ENCODE measurements at regions not wholly inside any gene's neighbourhood (a gene's known extent, or its start where the extent isn't known, plus 50 kb on each side); places are given as distances from the start of the nearest gene placed in this dataset.

DNA sequence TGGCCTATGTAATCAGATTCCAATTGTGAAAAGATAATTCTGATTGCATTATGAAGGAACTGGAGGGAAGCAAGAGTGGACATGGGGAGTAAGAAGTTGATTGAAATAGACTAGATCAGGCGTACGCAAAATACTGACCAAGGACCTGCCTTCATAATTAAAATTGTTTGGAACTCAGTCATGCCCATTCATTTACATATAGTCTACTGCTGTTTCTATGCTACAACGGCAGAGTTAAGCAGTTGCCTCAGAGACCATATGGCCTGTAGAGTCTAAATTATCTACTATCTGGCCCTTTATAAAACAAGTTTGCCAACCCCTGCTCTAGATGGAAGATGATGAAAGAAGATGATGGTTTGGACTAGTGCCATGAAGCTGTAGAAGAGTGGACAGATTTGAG is 170.0 kb upstream of the ARID2 start:
- peaks cover 2% of the 10 kb centered on the region for H3K9me3 Mint-ChIP-seq
- peaks cover 2% of the 10 kb centered on the region for H3K27me3 Mint-ChIP-seq
- POLR2A ChIA-PET: no interaction called here
- CTCF ChIA-PET: no interaction called here
- no peak overlapping the region for H3K4me3 Mint-ChIP-seq
- no peak for DNase-seq
- peaks cover 1% of the 10 kb centered on the region for H3K4me1 Mint-ChIP-seq
- H3K36me3 Mint-ChIP-seq (ENCODE audit: low read depth): no peaks in the 10 kb centered on the region
- no peak overlapping the region for H3K27ac Mint-ChIP-seq

GRCh38 chr12:45560689-45561088 is 168.8 kb upstream of the ARID2 start:
- POLR2A ChIA-PET: interaction anchor here (0.7 kb wide), 1 partner anchor 1755 kb away, joined by 3 read pairs; no protein-coding TSS in a partner anchor
- CTCF ChIA-PET: interaction anchor here (0.6 kb wide), 1 partner anchor 1013 kb away, joined by 3 read pairs; no protein-coding TSS in a partner anchor

GRCh38 chr12:45561488-45561887 is 168.0 kb upstream of the ARID2 start:
- ChIA-PET POLR2A (interaction anchor here (0.7 kb wide), 1 partner anchor 1756 kb away, joined by 3 read pairs; no protein-coding TSS in a partner anchor), CTCF (interaction anchor here (0.6 kb wide), 1 partner anchor 1013 kb away, joined by 3 read pairs; no protein-coding TSS in a partner anchor)
- peaks cover 2% of the 10 kb centered on the region for H3K27me3 Mint-ChIP-seq
- H3K4me1 Mint-ChIP-seq: peaks cover 1% of the 10 kb centered on the region
- no peak for DNase-seq
- H3K27ac Mint-ChIP-seq: no peak overlapping the region
- no peaks in the 10 kb centered on the region for H3K36me3 Mint-ChIP-seq (ENCODE audit: low read depth)
- H3K4me3 Mint-ChIP-seq: no peak overlapping the region
- H3K9me3 Mint-ChIP-seq: peaks cover 2% of the 10 kb centered on the region

More at GRCh38 chr12:45560689-45561088, 168.8 kb upstream of the ARID2 start:
- Mint-ChIP-seq H3K27ac (no peak overlapping the region), H3K27me3 (peaks cover 2% of the 10 kb centered on the region), H3K36me3 (ENCODE audit: low read depth) (no peaks in the 10 kb centered on the region), H3K4me1 (peaks cover 1% of the 10 kb centered on the region), H3K4me3 (no peak overlapping the region), H3K9me3 (peaks cover 2% of the 10 kb centered on the region)
- DNase-seq: no peak

- no peaks in the 10 kb centered on the region for H3K9me3 Mint-ChIP-seq
- no peak for DNase-seq
- CTCF ChIA-PET: interaction anchor here (1.8 kb wide), 1 partner anchor 21 kb away, joined by 4 read pairs; no protein-coding TSS in a partner anchor
- no peak overlapping the region for H3K4me3 Mint-ChIP-seq
- peaks cover 7% of the 10 kb centered on the region for H3K27me3 Mint-ChIP-seq
- H3K36me3 Mint-ChIP-seq (ENCODE audit: low read depth): no peaks in the 10 kb centered on the region
- H3K27ac Mint-ChIP-seq: no peak overlapping the region
- peaks cover 1% of the 10 kb centered on the region for H3K4me1 Mint-ChIP-seq
- POLR2A ChIA-PET: no interaction called here
Observed at GRCh38 chr12:45565590-45565989, 163.9 kb upstream of the ARID2 start.

DNA sequence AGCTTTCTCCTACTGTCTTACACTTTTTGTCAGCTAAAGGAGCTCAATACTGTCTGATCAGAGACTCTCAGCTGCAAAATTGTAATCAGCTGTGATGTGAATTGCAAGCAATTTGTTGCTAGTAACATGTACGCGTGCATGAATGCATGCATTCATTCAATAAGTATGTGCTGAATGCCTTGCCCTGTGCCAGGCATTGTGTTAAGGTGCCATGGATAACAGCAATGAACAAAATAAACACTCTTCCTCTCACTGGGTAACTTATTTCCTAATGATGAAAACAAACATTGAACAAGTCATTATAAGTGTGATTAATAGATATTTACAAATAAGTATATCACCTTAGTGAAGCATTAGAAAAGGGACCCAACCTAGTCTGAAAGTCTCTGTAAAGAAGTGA is 163.2 kb upstream of the ARID2 start:
- Mint-ChIP-seq H3K9me3 (no peaks in the 10 kb centered on the region), H3K27me3 (peaks cover 7% of the 10 kb centered on the region), H3K27ac (no peak overlapping the region), H3K36me3 (ENCODE audit: low read depth) (no peaks in the 10 kb centered on the region), H3K4me1 (peaks cover 1% of the 10 kb centered on the region), H3K4me3 (no peak overlapping the region)
- DNase-seq: no peak
- POLR2A ChIA-PET: no interaction called here
- CTCF ChIA-PET: interaction anchor here (1.8 kb wide), 1 partner anchor 22 kb away, joined by 4 read pairs; no protein-coding TSS in a partner anchor

DNA sequence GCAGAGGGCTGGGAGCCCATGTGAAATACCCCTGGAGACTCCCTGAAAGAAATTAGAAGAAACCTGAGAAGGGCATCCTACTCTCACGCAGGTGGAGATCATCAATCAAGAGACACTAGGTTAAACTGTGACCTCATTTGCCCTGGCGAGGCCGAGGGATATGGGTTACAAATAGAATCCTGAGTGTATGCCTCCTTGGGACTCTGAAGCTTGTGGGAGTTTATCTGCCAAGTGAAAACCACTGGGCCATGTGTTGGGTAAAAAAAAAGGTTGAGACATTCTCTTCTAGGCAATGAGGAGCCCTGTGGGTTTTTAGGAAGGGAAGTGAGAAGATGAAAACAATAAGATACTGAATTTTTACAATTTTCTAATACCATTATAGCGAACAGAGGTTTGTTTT is 160.7 kb upstream of the ARID2 start:
- POLR2A ChIA-PET: no interaction called here
- Mint-ChIP-seq H3K27ac (no peak overlapping the region), H3K9me3 (no peaks in the 10 kb centered on the region), H3K4me3 (no peak overlapping the region), H3K27me3 (peaks cover 9% of the 10 kb centered on the region), H3K36me3 (ENCODE audit: low read depth) (no peaks in the 10 kb centered on the region), H3K4me1 (no peaks in the 10 kb centered on the region)
- DNase-seq: no peak
- CTCF ChIA-PET: no interaction called here

DNA sequence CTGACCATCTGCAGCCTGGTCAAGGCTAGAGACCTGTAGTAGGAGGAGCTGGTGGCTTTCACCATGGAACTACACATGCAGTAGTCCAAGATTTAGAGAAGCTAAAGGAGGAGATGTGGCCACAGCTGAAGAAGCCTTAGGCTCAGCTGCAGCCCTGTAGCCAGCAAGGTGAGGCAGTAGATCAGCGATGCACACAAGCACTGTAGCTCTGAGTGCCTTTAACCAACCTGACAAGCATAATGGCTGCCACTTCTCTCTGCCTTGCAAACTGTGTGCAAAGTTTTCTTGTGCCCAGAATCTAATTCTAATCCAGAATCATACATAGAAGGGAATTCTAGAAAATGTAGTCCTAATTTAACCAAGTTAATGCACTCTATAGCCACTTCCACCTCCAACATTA is 159.0 kb upstream of the ARID2 start:
- no peak for DNase-seq
- POLR2A ChIA-PET: no interaction called here
- H3K9me3 Mint-ChIP-seq: no peaks in the 10 kb centered on the region
- no peaks in the 10 kb centered on the region for H3K4me1 Mint-ChIP-seq
- no peak overlapping the region for H3K27ac Mint-ChIP-seq
- CTCF ChIA-PET: no interaction called here
- peaks cover 15% of the 10 kb centered on the region for H3K27me3 Mint-ChIP-seq
- H3K36me3 Mint-ChIP-seq (ENCODE audit: low read depth): no peaks in the 10 kb centered on the region
- H3K4me3 Mint-ChIP-seq: no peak overlapping the region

DNA sequence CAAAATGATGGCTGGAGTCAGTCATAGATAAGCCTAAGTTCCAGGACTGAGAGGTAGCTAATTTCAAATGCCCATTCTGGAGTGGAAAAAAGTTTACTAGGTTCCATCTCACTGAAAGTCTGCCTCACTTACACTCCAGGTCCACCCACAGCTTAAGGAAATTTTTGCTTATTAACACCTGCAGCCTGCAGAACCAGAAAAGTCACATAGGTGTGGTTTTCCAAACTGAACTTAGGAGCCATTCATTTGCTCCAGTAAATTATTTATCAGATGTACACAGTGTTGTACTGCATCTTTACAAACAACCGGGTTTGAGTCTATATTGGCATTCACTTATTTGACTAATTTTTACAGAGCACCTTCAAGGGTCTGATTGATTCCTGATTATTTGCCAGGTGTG is 157.4 kb upstream of the ARID2 start:
- H3K27me3 Mint-ChIP-seq: peaks cover 15% of the 10 kb centered on the region
- H3K4me1 Mint-ChIP-seq: peaks cover 5% of the 10 kb centered on the region
- CTCF ChIA-PET: interaction anchor here (0.9 kb wide), 1 partner anchor 28 kb away, joined by 4 read pairs; no protein-coding TSS in a partner anchor
- POLR2A ChIA-PET: no interaction called here
- H3K4me3 Mint-ChIP-seq: no peak overlapping the region
- H3K27ac Mint-ChIP-seq: no peak overlapping the region
- DNase-seq: no peak
- no peaks in the 10 kb centered on the region for H3K36me3 Mint-ChIP-seq (ENCODE audit: low read depth)
- H3K9me3 Mint-ChIP-seq: no peaks in the 10 kb centered on the region

DNA sequence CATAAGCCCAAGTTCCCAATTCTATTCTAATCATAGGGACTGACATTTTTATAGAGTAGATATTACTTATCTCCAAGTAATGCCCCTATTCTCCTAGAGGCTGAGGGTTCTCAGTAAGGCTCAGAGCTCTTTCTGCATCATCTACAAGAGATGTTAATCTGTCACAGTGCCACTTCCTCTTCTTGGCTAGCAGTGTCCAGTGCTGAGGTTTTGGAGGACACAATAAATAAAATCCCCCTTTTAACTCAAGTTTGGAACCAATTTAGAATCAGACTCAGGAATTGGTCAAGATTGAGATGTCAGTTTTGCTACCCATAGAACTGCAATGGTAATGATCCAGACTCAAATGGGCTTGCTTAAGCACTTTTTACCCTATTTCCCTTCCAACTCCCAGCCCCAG is 154.1 kb upstream of the ARID2 start:
- Mint-ChIP-seq H3K27me3 (peaks cover 11% of the 10 kb centered on the region), H3K27ac (no peak overlapping the region), H3K4me3 (no peak overlapping the region), H3K4me1 (peaks cover 7% of the 10 kb centered on the region), H3K9me3 (peaks cover 3% of the 10 kb centered on the region), H3K36me3 (ENCODE audit: low read depth) (no peaks in the 10 kb centered on the region)
- DNase-seq: no peak
- CTCF ChIA-PET: no interaction called here
- POLR2A ChIA-PET: no interaction called here

DNA sequence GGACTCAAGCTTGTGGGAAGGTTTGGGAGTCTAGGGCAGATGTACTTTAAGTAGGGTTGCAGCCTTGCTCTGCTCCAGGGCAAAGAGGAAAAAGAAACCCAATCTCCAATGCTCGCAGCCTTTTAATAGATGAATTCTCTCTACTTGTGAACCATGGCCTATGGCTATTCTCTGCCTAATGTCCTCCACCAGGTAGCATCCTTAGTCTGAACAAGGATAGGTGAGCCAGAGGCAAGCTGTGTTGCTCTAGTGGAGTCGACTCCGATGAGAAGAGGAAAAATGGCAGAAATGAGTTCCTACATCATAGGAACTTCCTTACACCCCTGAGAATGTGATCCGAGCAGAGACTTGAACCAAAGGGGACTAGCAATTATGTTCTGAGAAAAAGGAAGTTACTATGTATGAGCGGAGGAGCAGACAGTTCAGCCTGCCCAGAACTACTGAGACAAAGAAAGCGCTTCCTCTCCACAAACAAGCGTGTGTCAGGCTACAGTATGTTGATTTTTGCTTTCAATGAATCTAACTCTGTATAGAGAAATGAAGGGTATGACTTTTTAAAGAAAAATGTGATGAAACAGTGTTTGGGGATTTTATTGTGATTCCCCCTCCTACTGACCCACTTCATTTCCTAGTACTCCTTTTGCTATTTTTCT is 153.6 kb upstream of the ARID2 start:
- Mint-ChIP-seq H3K4me1 (peaks cover 7% of the 10 kb centered on the region), H3K27me3 (peaks cover 9% of the 10 kb centered on the region), H3K27ac (no peak overlapping the region), H3K36me3 (ENCODE audit: low read depth) (no peaks in the 10 kb centered on the region), H3K9me3 (peaks cover 3% of the 10 kb centered on the region), H3K4me3 (no peak overlapping the region)
- DNase-seq: no peak
- CTCF ChIA-PET: no interaction called here
- POLR2A ChIA-PET: no interaction called here

- H3K9me3 Mint-ChIP-seq: peaks cover 6% of the 10 kb centered on the region
- ChIA-PET CTCF (no interaction called here), POLR2A (no interaction called here)
- H3K36me3 Mint-ChIP-seq (ENCODE audit: low read depth): no peaks in the 10 kb centered on the region
- H3K27ac Mint-ChIP-seq: no peak overlapping the region
- H3K4me3 Mint-ChIP-seq: no peak overlapping the region
- peaks cover 7% of the 10 kb centered on the region for H3K4me1 Mint-ChIP-seq
- H3K27me3 Mint-ChIP-seq: peaks cover 8% of the 10 kb centered on the region
- DNase-seq: no peak
Observed at GRCh38 chr12:45577844-45578399, 151.6 kb upstream of the ARID2 start.

- H3K27me3 Mint-ChIP-seq: peaks cover 2% of the 10 kb centered on the region
- no peak for DNase-seq
- peaks cover 6% of the 10 kb centered on the region for H3K9me3 Mint-ChIP-seq
- ChIA-PET CTCF (no interaction called here), POLR2A (no interaction called here)
- H3K4me3 Mint-ChIP-seq: no peak overlapping the region
- peaks cover 7% of the 10 kb centered on the region for H3K4me1 Mint-ChIP-seq
- no peaks in the 10 kb centered on the region for H3K36me3 Mint-ChIP-seq (ENCODE audit: low read depth)
- H3K27ac Mint-ChIP-seq: no peak overlapping the region
Observed at GRCh38 chr12:45580356-45580969, 149.0 kb upstream of the ARID2 start.

DNA sequence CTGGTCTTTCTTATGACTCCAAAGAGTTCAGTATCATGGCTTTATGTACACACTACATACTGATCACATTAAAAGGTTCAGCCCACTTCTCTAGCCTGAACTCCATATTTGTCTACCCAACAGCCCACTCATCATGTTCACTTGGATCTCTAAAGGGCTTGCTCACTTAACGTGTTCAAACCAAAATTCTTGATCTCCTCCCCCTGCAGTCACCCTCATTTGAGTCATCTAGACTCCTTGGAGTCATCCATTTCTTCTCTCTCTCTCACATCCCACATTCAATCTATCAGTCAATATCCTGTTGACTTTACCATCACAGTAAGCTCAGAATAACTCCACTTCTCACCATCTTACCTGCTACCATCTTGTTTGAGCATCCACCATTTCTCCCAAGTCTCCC is 148.4 kb upstream of the ARID2 start:
- H3K27ac Mint-ChIP-seq: no peak overlapping the region
- H3K36me3 Mint-ChIP-seq (ENCODE audit: low read depth): no peaks in the 10 kb centered on the region
- peaks cover 2% of the 10 kb centered on the region for H3K27me3 Mint-ChIP-seq
- H3K4me1 Mint-ChIP-seq: peaks cover 3% of the 10 kb centered on the region
- DNase-seq: no peak
- ChIA-PET CTCF (no interaction called here), POLR2A (no interaction called here)
- peaks cover 6% of the 10 kb centered on the region for H3K9me3 Mint-ChIP-seq
- no peak overlapping the region for H3K4me3 Mint-ChIP-seq

All from activated CD4-positive, alpha-beta T cell treated with anti-CD3 and anti-CD28 coated beads, Interleukin-2, amount 10 ng/mL, durations not matched to agents 7 days and 5 days (primary cell).